ENCODE measurements at regions not wholly inside any gene's neighbourhood (a gene's known extent, or its start where the extent isn't known, plus 50 kb on each side); places are given as distances from the start of the nearest gene placed in this dataset.

DNA sequence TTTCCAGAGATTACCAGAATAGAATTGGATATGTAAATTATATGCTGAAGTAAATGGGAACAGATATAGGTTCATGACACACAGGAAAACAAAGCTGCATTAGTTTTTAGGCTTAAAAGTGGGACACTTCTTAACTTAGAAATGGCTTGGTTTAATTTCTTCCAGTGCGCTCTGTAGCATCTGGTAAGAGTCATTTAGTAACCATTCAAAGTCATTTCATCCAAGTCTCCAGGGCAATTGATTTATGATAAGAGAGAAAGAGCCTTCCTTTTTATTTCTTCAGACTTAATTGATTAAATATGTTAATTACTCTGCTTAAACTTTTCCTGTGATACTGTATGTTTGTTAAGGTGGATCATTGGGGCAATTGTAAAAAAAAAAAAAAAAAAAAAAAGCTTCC, 368.0 kb downstream of the DOK5 start:
- Histone ChIP-seq H3K4me1 (ENCODE audit: insufficient read depth) (no peaks in the 10 kb centered on the region), H3K27me3 (ENCODE audit: insufficient read depth) (no peaks in the 10 kb centered on the region), H2AFZ (no peak overlapping the region), H3K79me2 (replicated peaks; ENCODE audit: insufficient read depth) (no peaks in the 10 kb centered on the region), H3K9me2 (ENCODE audit: insufficient read depth) (no peaks in the 10 kb centered on the region), H3K4me2 (no peak overlapping the region), H3F3A (replicated peaks; ENCODE audit: low read depth) (no peaks in the 10 kb centered on the region), H3K4me3 (no peak overlapping the region), H3K27ac (ENCODE audit: low read depth) (no peak overlapping the region), H3K36me3 (ENCODE audit: insufficient read depth) (peaks cover 10% of the 10 kb centered on the region), H4K20me1 (replicated peaks; ENCODE audit: insufficient read depth) (no peaks in the 10 kb centered on the region)
- no peak overlapping the region for H3K27ac Mint-ChIP-seq
- no peak for DNase-seq (ENCODE audit: low spot score)
- peaks cover 16% of the 10 kb centered on the region; the same call in 2 of the 3 replicates for H3K36me3 Mint-ChIP-seq (ENCODE audit: low read depth)
- TF ChIP-seq, protein P1, sequence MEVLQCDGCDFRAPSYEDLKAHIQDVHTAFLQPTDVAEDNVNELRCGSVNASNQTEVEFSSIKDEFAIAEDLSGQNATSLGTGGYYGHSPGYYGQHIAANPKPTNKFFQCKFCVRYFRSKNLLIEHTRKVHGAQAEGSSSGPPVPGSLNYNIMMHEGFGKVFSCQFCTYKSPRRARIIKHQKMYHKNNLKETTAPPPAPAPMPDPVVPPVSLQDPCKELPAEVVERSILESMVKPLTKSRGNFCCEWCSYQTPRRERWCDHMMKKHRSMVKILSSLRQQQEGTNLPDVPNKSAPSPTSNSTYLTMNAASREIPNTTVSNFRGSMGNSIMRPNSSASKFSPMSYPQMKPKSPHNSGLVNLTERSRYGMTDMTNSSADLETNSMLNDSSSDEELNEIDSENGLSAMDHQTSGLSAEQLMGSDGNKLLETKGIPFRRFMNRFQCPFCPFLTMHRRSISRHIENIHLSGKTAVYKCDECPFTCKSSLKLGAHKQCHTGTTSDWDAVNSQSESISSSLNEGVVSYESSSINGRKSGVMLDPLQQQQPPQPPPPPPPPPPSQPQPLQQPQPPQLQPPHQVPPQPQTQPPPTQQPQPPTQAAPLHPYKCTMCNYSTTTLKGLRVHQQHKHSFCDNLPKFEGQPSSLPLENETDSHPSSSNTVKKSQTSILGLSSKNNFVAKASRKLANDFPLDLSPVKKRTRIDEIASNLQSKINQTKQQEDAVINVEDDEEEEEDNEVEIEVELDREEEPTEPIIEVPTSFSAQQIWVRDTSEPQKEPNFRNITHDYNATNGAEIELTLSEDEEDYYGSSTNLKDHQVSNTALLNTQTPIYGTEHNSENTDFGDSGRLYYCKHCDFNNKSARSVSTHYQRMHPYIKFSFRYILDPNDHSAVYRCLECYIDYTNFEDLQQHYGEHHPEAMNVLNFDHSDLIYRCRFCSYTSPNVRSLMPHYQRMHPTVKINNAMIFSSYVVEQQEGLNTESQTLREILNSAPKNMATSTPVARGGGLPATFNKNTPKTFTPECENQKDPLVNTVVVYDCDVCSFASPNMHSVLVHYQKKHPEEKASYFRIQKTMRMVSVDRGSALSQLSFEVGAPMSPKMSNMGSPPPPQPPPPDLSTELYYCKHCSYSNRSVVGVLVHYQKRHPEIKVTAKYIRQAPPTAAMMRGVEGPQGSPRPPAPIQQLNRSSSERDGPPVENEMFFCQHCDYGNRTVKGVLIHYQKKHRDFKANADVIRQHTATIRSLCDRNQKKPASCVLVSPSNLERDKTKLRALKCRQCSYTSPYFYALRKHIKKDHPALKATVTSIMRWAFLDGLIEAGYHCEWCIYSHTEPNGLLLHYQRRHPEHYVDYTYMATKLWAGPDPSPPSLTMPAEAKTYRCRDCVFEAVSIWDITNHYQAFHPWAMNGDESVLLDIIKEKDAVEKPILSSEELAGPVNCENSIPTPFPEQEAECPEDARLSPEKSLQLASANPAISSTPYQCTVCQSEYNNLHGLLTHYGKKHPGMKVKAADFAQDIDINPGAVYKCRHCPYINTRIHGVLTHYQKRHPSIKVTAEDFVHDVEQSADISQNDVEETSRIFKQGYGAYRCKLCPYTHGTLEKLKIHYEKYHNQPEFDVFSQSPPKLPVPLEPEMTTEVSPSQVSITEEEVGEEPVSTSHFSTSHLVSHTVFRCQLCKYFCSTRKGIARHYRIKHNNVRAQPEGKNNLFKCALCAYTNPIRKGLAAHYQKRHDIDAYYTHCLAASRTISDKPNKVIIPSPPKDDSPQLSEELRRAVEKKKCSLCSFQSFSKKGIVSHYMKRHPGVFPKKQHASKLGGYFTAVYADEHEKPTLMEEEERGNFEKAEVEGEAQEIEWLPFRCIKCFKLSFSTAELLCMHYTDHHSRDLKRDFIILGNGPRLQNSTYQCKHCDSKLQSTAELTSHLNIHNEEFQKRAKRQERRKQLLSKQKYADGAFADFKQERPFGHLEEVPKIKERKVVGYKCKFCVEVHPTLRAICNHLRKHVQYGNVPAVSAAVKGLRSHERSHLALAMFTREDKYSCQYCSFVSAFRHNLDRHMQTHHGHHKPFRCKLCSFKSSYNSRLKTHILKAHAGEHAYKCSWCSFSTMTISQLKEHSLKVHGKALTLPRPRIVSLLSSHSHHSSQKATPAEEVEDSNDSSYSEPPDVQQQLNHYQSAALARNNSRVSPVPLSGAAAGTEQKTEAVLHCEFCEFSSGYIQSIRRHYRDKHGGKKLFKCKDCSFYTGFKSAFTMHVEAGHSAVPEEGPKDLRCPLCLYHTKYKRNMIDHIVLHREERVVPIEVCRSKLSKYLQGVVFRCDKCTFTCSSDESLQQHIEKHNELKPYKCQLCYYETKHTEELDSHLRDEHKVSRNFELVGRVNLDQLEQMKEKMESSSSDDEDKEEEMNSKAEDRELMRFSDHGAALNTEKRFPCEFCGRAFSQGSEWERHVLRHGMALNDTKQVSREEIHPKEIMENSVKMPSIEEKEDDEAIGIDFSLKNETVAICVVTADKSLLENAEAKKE (CRISPR knock-in tag; IDR thresholded peaks at IDR 0.05): no peak
- TF ChIP-seq JUNB (IDR thresholded peaks at IDR 0.05; ENCODE audit: unreplicated experiment) (no peak), EZH2phosphoT487 (IDR thresholded peaks at IDR 0.05; ENCODE audit: unreplicated experiment) (no peak), ZNF331 (CRISPR knock-in tag; IDR thresholded peaks at IDR 0.05; ENCODE audit: low read depth) (no peak), REST (IDR thresholded peaks at IDR 0.05; ENCODE audit: unreplicated experiment) (no peak), POLR2AphosphoS5 (IDR thresholded peaks at IDR 0.05; ENCODE audit: low read depth) (no peak), EZH2 (IDR thresholded peaks at IDR 0.05; ENCODE audit: low read depth, unreplicated experiment) (no peak), ZNF114 (CRISPR knock-in tag; IDR thresholded peaks at IDR 0.05) (no peak), CREB1 (CRISPR knock-in tag; IDR thresholded peaks at IDR 0.05; ENCODE audit: low read depth) (no peak)
- TF ChIP-seq, protein P2, sequence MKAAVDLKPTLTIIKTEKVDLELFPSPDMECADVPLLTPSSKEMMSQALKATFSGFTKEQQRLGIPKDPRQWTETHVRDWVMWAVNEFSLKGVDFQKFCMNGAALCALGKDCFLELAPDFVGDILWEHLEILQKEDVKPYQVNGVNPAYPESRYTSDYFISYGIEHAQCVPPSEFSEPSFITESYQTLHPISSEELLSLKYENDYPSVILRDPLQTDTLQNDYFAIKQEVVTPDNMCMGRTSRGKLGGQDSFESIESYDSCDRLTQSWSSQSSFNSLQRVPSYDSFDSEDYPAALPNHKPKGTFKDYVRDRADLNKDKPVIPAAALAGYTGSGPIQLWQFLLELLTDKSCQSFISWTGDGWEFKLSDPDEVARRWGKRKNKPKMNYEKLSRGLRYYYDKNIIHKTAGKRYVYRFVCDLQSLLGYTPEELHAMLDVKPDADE (IDR thresholded peaks at IDR 0.05): no peak
- TF ChIP-seq, protein P3, sequence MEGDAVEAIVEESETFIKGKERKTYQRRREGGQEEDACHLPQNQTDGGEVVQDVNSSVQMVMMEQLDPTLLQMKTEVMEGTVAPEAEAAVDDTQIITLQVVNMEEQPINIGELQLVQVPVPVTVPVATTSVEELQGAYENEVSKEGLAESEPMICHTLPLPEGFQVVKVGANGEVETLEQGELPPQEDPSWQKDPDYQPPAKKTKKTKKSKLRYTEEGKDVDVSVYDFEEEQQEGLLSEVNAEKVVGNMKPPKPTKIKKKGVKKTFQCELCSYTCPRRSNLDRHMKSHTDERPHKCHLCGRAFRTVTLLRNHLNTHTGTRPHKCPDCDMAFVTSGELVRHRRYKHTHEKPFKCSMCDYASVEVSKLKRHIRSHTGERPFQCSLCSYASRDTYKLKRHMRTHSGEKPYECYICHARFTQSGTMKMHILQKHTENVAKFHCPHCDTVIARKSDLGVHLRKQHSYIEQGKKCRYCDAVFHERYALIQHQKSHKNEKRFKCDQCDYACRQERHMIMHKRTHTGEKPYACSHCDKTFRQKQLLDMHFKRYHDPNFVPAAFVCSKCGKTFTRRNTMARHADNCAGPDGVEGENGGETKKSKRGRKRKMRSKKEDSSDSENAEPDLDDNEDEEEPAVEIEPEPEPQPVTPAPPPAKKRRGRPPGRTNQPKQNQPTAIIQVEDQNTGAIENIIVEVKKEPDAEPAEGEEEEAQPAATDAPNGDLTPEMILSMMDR (conservative IDR thresholded peaks at IDR 0.05; ENCODE audit: low read depth in 2 of 2): no peak
- H3K4me1 Mint-ChIP-seq: no peaks in the 10 kb centered on the region
- no peak overlapping the region for H3K4me3 Mint-ChIP-seq
- ATAC-seq: no peak
- peaks cover 96% of the 10 kb centered on the region for H3K9me3 Mint-ChIP-seq
- H3K27me3 Mint-ChIP-seq (ENCODE audit: insufficient read depth, low read depth, poor library complexity): peaks cover 3% of the 10 kb centered on the region

All from GM23338 (cell line).